H1 (cell line): ENCODE measurements at regions not wholly inside any gene's neighbourhood (a gene's known extent, or its start where the extent isn't known, plus 50 kb on each side); places are given as distances from the start of the nearest gene placed in this dataset.

Source experiments
- CTCF ChIA-PET: fragments of 300-600 bp; sonication (Branson Sonifier 250); formaldehyde crosslinking; loops from one replicate; lab custom pipeline; 2021; ENCODE audit not compliant: partially characterized antibody; lab: Charles Lee
- POLR2A ChIA-PET: fragments of 300-600 bp; sonication (Branson Sonifier 250); formaldehyde crosslinking; loops from one replicate; lab custom pipeline; 2021; ENCODE audit warnings: inconsistent platforms; ENCODE audit not compliant: partially characterized antibody; lab: Charles Lee
- DNase-seq, 2 experiments: peaks; one replicate each; pipeline versions ENCODE4 v3.0.0 to v3.0.0-alpha.2; 2010 to 2022; ENCODE audit warnings: low spot score in 2 of 2, low read depth in 1 of 2, mixed read lengths in 1 of 2
- FAIRE-seq: peaks from 2 replicates; lab custom pipeline; 2011; peaks lifted over from hg19 to GRCh38; lab: Jason Lieb, UNC
- H2AFZ ChIP-seq: 2 replicates; pipeline ENCODE4 v1.8.1; 2012; ENCODE audit warnings: low read length, inconsistent platforms
- H2AK5ac ChIP-seq: 2 replicates; pipeline ENCODE4 v1.6.1; 2013; ENCODE audit warnings: low read depth, low read length
- H2BK120ac ChIP-seq: replicated peaks from 2 replicates; pipeline ENCODE3; 2013; ENCODE audit warnings: low read depth, low read length, inconsistent platforms
- H2BK12ac ChIP-seq: 2 replicates; pipeline ENCODE4 v1.6.1; 2013; ENCODE audit warnings: low read depth, low read length
- H2BK15ac ChIP-seq: 2 replicates; pipeline ENCODE4 v1.6.1; 2013; ENCODE audit warnings: low read length
- H2BK20ac ChIP-seq: 2 replicates; pipeline ENCODE4 v1.6.1; 2013; ENCODE audit warnings: low read length
- H2BK5ac ChIP-seq: 2 replicates; pipeline ENCODE4 v1.6.1; 2013; ENCODE audit warnings: low read depth, low read length
- H3K14ac ChIP-seq: 2 replicates; pipeline ENCODE4 v1.6.1; 2013; ENCODE audit warnings: inconsistent platforms; ENCODE audit not compliant: insufficient read length
- H3K18ac ChIP-seq: 2 replicates; pipeline ENCODE4 v1.6.1; 2013; ENCODE audit warnings: low read length; ENCODE audit errors: extremely low read depth
- H3K23ac ChIP-seq: 2 replicates; pipeline ENCODE4 v1.6.1; 2013; ENCODE audit warnings: inconsistent platforms; ENCODE audit not compliant: insufficient read length
- H3K23me2 ChIP-seq: 2 replicates; pipeline ENCODE4 v1.6.1; 2013; ENCODE audit warnings: low read depth, low read length
- H3K27ac ChIP-seq: 2 replicates; pipeline ENCODE4 v1.6.1; 2011; ENCODE audit warnings: low read depth, low read length, inconsistent platforms
- H3K27me3 ChIP-seq, 4 experiments: replicated peaks in 1 of 4; 1 replicate in 1 of 4; 2 replicates in 3 of 4; pipeline versions ENCODE4 v1.6.1 to v1.8.1; 2011 to 2013; ENCODE audit warnings: low read length in 3 of 4, mild to moderate bottlenecking in 3 of 4, inconsistent platforms in 2 of 4, mixed read lengths in 2 of 4, moderate library complexity in 1 of 4; ENCODE audit not compliant: control insufficient read depth in 3 of 4, insufficient read depth in 3 of 4; ENCODE audit errors: extremely low read depth in 1 of 4
- H3K36me3 ChIP-seq, 4 experiments: 2 replicates each; pipeline versions ENCODE4 v1.6.1 to v1.8.1; 2011 to 2013; ENCODE audit warnings: mild to moderate bottlenecking in 4 of 4, low read length in 3 of 4, moderate library complexity in 2 of 4, control low read depth in 1 of 4, inconsistent platforms in 1 of 4; ENCODE audit not compliant: insufficient read depth in 4 of 4, control insufficient read depth in 2 of 4
- H3K4ac ChIP-seq: replicated peaks from 2 replicates; pipeline ENCODE3; 2013; ENCODE audit warnings: low read length, low read depth, mixed read lengths, inconsistent platforms; ENCODE audit not compliant: insufficient read length
- H3K4me1 ChIP-seq, 4 experiments: replicated peaks in 1 of 4; 1 replicate in 1 of 4; 2 replicates in 3 of 4; pipeline versions ENCODE4 v1.6.1 to v1.8.1; 2011 to 2013; ENCODE audit warnings: low read length in 3 of 4, inconsistent platforms in 2 of 4, mixed read lengths in 1 of 4; ENCODE audit not compliant: insufficient read depth in 4 of 4, control insufficient read depth in 3 of 4
- H3K4me2 ChIP-seq, 2 experiments: 2 replicates each; pipeline versions ENCODE4 v1.6.1 to v1.8.1; 2011 to 2013; ENCODE audit warnings: low read depth in 2 of 2, low read length in 2 of 2, control low read depth in 1 of 2, inconsistent platforms in 1 of 2, mild to moderate bottlenecking in 1 of 2; ENCODE audit not compliant: insufficient read depth in 1 of 2
- H3K4me3 ChIP-seq, 4 experiments: fragments of 200-600, 300-600 bp in 1 of 4; sonication (generic), shearing (Covaris generic), sonication (Bioruptor Twin) in 1 of 4; 2 replicates each; pipeline versions ENCODE4 v1.5.1 to v1.8.1; 2011 to 2016; ENCODE audit warnings: low read length in 4 of 4, low read depth in 3 of 4, control low read depth in 2 of 4, inconsistent platforms in 2 of 4, mild to moderate bottlenecking in 2 of 4, mixed read lengths in 1 of 4, moderate library complexity in 1 of 4; ENCODE audit not compliant: insufficient read depth in 2 of 4; ENCODE audit errors: extremely low read depth in 1 of 4
- H3K56ac ChIP-seq: replicated peaks from 2 replicates; pipeline ENCODE3; 2013; ENCODE audit warnings: low read depth, mild to moderate bottlenecking, mixed read lengths, low read length, inconsistent platforms; ENCODE audit not compliant: insufficient read length
- H3K79me1 ChIP-seq: 2 replicates; pipeline ENCODE4 v1.6.1; 2013; ENCODE audit warnings: low read depth, low read length, control low read depth
- H3K79me2 ChIP-seq, 2 experiments: 2 replicates each; pipeline versions ENCODE4 v1.6.1 to v1.8.1; 2012 to 2013; ENCODE audit warnings: low read length in 2 of 2, mild to moderate bottlenecking in 2 of 2, inconsistent platforms in 1 of 2; ENCODE audit not compliant: insufficient read depth in 2 of 2, control insufficient read depth in 1 of 2
- H3K9ac ChIP-seq, 4 experiments: replicated peaks in 1 of 4; 1 replicate in 1 of 4; 2 replicates in 3 of 4; pipeline versions ENCODE4 v1.6.1 to v1.8.1; 2011 to 2013; ENCODE audit warnings: low read depth in 3 of 4, low read length in 3 of 4, control low read depth in 2 of 4, mild to moderate bottlenecking in 2 of 4, moderate library complexity in 2 of 4, inconsistent platforms in 1 of 4; ENCODE audit errors: extremely low read depth in 1 of 4
- H3K9me3 ChIP-seq, 2 experiments: 2 replicates each; pipeline versions ENCODE4 v1.6.1 to v1.8.1; 2012 to 2013; ENCODE audit warnings: mild to moderate bottlenecking in 2 of 2, moderate library complexity in 2 of 2, control low read depth in 1 of 2, inconsistent platforms in 1 of 2, low read depth in 1 of 2, low read length in 1 of 2, mixed read lengths in 1 of 2; ENCODE audit not compliant: insufficient read depth in 2 of 2
- H4K20me1 ChIP-seq, 2 experiments: replicated peaks in 1 of 2; 2 replicates each; pipeline versions ENCODE3 to v1.8.1; 2011 to 2013; ENCODE audit warnings: inconsistent platforms in 2 of 2, low read length in 2 of 2, mild to moderate bottlenecking in 1 of 2; ENCODE audit not compliant: insufficient read depth in 2 of 2, control insufficient read depth in 1 of 2
- H4K5ac ChIP-seq: 2 replicates; pipeline ENCODE4 v1.6.1; 2013; ENCODE audit warnings: low read length, low read depth, mixed read lengths, inconsistent platforms; ENCODE audit not compliant: insufficient read length
- H4K8ac ChIP-seq: 2 replicates; pipeline ENCODE4 v1.8.0; 2013; ENCODE audit warnings: mild to moderate bottlenecking, moderate library complexity, low read length, inconsistent platforms; ENCODE audit not compliant: insufficient read depth; ENCODE audit errors: extremely low read depth
- H4K91ac ChIP-seq: replicated peaks from 2 replicates; pipeline ENCODE3; 2013; ENCODE audit warnings: low read length, mixed read lengths, inconsistent platforms; ENCODE audit not compliant: insufficient read length
- GTF2F1 ChIP-seq: IDR thresholded peaks from 2 replicates; pipeline ENCODE4 v1.6.1; 2012; ENCODE audit warnings: low read depth, low read length, improper control_type of control experiment, borderline replicate concordance
- KDM4A ChIP-seq: IDR thresholded peaks from one replicate; pipeline ENCODE4 v1.7.1; 2012; ENCODE audit warnings: low read depth, mild to moderate bottlenecking, moderate library complexity, low read length, inconsistent platforms; ENCODE audit not compliant: severe bottlenecking
- NANOG ChIP-seq: IDR thresholded peaks from 2 replicates; pipeline ENCODE4 v1.6.1; 2011; ENCODE audit warnings: low read length, low read depth, mild to moderate bottlenecking, inconsistent platforms; ENCODE audit not compliant: insufficient read depth, poor library complexity, severe bottlenecking
- POLR2A ChIP-seq, 2 experiments: IDR thresholded peaks; 1 replicate in 1 of 2; 2 replicates in 1 of 2; pipeline ENCODE4 v1.6.1; 2011; ENCODE audit warnings: low read depth in 2 of 2, low read length in 2 of 2, mild to moderate bottlenecking in 2 of 2; ENCODE audit errors: control extremely low read depth in 1 of 2
- POLR2AphosphoS5 ChIP-seq: IDR thresholded peaks from 2 replicates; pipeline ENCODE4 v1.6.1; 2011; ENCODE audit warnings: low read depth, low read length
- RAD21 ChIP-seq, 2 experiments: IDR thresholded peaks in 1 of 2; conservative IDR thresholded peaks in 1 of 2; 2 replicates each; pipeline ENCODE4 v1.6.1; 2011; ENCODE audit warnings: low read depth in 2 of 2, low read length in 2 of 2, improper control_type of control experiment in 1 of 2, inconsistent platforms in 1 of 2, mild to moderate bottlenecking in 1 of 2, moderate library complexity in 1 of 2
- RXRA ChIP-seq: IDR thresholded peaks from 2 replicates; pipeline ENCODE4 v1.6.1; 2011; ENCODE audit warnings: low read depth, mild to moderate bottlenecking, low read length, moderate library complexity; ENCODE audit not compliant: insufficient read depth
- SRF ChIP-seq: IDR thresholded peaks from 2 replicates; pipeline ENCODE4 v1.6.1; 2011; ENCODE audit warnings: mild to moderate bottlenecking, low read depth, low read length, moderate library complexity
- YY1 ChIP-seq: IDR thresholded peaks from 2 replicates; pipeline ENCODE4 v1.6.1; 2011; ENCODE audit warnings: low read depth, mild to moderate bottlenecking, low read length
- WGBS, 2 experiments: shearing (Covaris generic) in 1 of 2; methylation state at CpG; one replicate each; pipeline versions ENCODE4 v1.1.6 to v1.1.7; 2013 to 2015; ENCODE audit warnings: low lambda C conversion rate in 2 of 2, mixed read lengths in 2 of 2, inconsistent platforms in 1 of 2, low coverage in 1 of 2, missing lambda C conversion rate in 1 of 2; ENCODE audit not compliant: insufficient replicate concordance in 2 of 2, insufficient coverage in 1 of 2, insufficient read length in 1 of 2; ENCODE audit errors: extremely low coverage in 1 of 2, missing lambda C conversion rate in 1 of 2; 5-methylcytosine and 5-hydroxymethylcytosine counted together
- TF ChIP-seq, protein P1 (sequence below): IDR thresholded peaks from 2 replicates; pipeline ENCODE4 v1.6.1; 2011; ENCODE audit warnings: low read length, improper control_type of control experiment
- TF ChIP-seq, protein P2 (sequence below), 3 experiments: IDR thresholded peaks; 1 replicate in 2 of 3; 2 replicates in 1 of 3; pipeline versions ENCODE4 v1.5.1 to v1.6.1; 2011; ENCODE audit warnings: low read length in 3 of 3, mild to moderate bottlenecking in 3 of 3, inconsistent platforms in 2 of 3, low read depth in 1 of 3, moderate library complexity in 1 of 3; ENCODE audit not compliant: insufficient read depth in 1 of 3; ENCODE audit errors: control extremely low read depth in 1 of 3

DNA sequence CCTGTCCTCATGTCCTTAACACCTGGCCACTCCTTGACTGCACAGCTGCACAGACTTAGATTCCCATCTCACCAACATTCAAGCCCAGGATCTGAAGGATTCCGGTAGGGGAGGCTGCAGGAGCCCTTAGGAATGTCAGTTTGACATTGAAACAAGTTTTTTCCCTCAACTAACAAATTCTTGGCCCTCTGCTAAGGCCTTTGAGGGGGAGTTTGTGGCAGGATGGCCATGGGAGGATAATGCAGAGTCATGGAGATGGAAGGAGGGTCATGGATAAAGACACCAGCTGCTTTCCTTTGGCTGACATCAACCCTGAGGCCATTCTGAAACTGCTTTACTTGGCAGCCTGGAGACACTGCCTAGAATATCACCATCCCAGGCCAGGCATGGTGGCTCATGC, 63.4 kb upstream of the PPP2R5A start:
- CTCF ChIA-PET = no interaction called here
- H2AK5ac ChIP-seq = no peak overlapping the region
- 91% methylated on average over 1 of the region's 1 CpG; no CpG with 5 or more reads in 1 of the 2 experiments for WGBS, 2 experiments

More for the DNA sequence above, 63.4 kb upstream of the PPP2R5A start:
- Histone ChIP-seq H3K23ac (no peak overlapping the region), H2BK5ac (no peak overlapping the region), H4K20me1 (no peaks in the 10 kb centered on the region), H3K18ac (no peak overlapping the region), H2BK12ac (no peak overlapping the region), H3K27ac (no peak overlapping the region), H3K4me3 (no peak overlapping the region), H3K4me1 (peaks cover 0 to 6% (median 2%) of the 10 kb centered on the region in 4 experiments; a peak in 1 of 7 replicates), H3K56ac (no peak overlapping the region), H3K14ac (no peak overlapping the region), H3K4ac (no peak overlapping the region), H4K91ac (no peak overlapping the region), H2AFZ (no peak overlapping the region), H3K9me3 (no peaks in the 10 kb centered on the region), H3K9ac (no peak overlapping the region), H2BK120ac (no peak overlapping the region), H3K36me3 (no peaks in the 10 kb centered on the region), H2BK15ac (no peak overlapping the region), H3K79me1 (no peaks in the 10 kb centered on the region), H3K23me2 (no peaks in the 10 kb centered on the region), H3K79me2 (no peaks in the 10 kb centered on the region), H2BK20ac (no peak overlapping the region), H4K8ac (no peak overlapping the region), H4K5ac (no peak overlapping the region), H3K27me3 (no peaks in the 10 kb centered on the region), H3K4me2 (no peak overlapping the region)
- no peak for DNase-seq
- TF ChIP-seq GTF2F1 = no peak
- no peak for TF ChIP-seq NANOG
- no peak for TF ChIP-seq KDM4A
- TF ChIP-seq RXRA = no peak
- TF ChIP-seq, protein P1, sequence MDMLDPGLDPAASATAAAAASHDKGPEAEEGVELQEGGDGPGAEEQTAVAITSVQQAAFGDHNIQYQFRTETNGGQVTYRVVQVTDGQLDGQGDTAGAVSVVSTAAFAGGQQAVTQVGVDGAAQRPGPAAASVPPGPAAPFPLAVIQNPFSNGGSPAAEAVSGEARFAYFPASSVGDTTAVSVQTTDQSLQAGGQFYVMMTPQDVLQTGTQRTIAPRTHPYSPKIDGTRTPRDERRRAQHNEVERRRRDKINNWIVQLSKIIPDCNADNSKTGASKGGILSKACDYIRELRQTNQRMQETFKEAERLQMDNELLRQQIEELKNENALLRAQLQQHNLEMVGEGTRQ = no peak
- TF ChIP-seq POLR2AphosphoS5 = no peak
- TF ChIP-seq YY1 = no peak
- TF ChIP-seq SRF = no peak
- TF ChIP-seq, protein P2, sequence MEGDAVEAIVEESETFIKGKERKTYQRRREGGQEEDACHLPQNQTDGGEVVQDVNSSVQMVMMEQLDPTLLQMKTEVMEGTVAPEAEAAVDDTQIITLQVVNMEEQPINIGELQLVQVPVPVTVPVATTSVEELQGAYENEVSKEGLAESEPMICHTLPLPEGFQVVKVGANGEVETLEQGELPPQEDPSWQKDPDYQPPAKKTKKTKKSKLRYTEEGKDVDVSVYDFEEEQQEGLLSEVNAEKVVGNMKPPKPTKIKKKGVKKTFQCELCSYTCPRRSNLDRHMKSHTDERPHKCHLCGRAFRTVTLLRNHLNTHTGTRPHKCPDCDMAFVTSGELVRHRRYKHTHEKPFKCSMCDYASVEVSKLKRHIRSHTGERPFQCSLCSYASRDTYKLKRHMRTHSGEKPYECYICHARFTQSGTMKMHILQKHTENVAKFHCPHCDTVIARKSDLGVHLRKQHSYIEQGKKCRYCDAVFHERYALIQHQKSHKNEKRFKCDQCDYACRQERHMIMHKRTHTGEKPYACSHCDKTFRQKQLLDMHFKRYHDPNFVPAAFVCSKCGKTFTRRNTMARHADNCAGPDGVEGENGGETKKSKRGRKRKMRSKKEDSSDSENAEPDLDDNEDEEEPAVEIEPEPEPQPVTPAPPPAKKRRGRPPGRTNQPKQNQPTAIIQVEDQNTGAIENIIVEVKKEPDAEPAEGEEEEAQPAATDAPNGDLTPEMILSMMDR (IDR thresholded peaks at IDR 0.05; ENCODE audit: control extremely low read depth in 1 of 3, insufficient read depth in 1 of 3, low read depth in 1 of 3, low read length in 3 of 3) = no peak
- TF ChIP-seq POLR2A (IDR thresholded peaks at IDR 0.05; ENCODE audit: control extremely low read depth in 1 of 2, low read depth in 2 of 2, low read length in 2 of 2) = no peak
- no peak for TF ChIP-seq RAD21 (IDR thresholded peaks at IDR 0.05 in 1 of 2, conservative IDR thresholded peaks at IDR 0.05 in 1 of 2; ENCODE audit: low read depth in 2 of 2, low read length in 2 of 2)
- FAIRE-seq = no peak
- POLR2A ChIA-PET = no interaction called here
